ENCODE measurements at regions not wholly inside any gene's neighbourhood (a gene's known extent, or its start where the extent isn't known, plus 50 kb on each side); places are given as distances from the start of the nearest gene placed in this dataset.

DNA sequence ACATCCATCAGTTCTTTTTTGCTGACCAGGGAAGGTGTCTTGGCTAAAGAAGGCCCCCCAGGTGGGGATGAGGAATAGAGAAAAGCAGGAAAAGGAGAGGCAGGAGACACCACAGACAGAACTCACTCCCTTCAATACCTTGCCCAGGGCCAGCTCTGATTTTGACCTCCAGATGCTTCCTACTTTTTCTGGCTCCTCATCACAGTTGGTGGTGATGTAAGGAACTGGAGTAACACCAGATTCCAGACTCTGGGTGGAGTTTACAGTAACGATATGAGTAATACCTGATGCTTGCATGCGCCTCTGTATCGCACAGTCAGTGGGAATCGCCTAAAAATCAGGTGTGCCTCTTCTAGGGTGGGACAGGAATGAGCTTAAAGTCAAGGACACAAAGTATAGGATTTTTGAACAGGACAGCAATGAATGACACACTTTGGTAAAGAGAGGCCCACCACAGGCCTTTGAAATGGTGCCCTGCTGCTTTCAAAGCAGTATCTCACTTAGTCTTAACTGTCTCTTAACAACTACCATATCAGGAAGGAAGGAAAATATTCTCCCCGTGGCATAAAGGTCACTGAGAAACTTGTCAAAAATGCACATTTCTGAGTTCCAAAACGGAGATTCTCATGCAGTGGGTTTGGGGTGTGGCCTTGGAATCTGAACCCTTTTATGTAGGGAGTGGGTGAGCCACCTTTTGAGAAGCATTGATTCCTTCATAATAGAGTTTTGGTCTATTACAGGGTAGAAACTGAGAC lies 140.8 kb downstream of the SNX19 start:
- no peak overlapping the region for H3K4me3 Mint-ChIP-seq
- H3K27me3 Mint-ChIP-seq: peaks cover 7% of the 10 kb centered on the region
- H3K27ac Mint-ChIP-seq: no peak overlapping the region
- H3K9me3 Mint-ChIP-seq: no peaks in the 10 kb centered on the region
- H3K36me3 Mint-ChIP-seq: no peaks in the 10 kb centered on the region
- no peaks in the 10 kb centered on the region for H3K4me1 Mint-ChIP-seq

DNA sequence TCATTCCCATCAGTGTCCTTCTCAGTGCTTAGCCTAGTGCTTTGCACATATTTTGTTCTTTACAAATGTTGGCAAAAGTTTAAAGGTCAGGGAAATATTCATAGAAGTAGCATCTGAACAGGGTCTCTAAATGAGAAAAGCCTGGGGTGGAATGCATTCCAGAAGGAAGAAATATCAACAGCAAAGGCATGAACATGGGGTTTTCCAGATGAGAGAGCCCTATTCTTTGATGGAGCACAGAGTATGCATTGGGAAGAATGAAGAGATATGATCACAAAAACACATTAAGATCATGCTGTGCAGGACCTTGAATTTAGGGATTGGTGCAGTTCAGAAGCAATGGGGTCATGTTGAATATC lies 140.2 kb downstream of the SNX19 start:
- Mint-ChIP-seq H3K9me3 (no peaks in the 10 kb centered on the region), H3K27me3 (peaks cover 7% of the 10 kb centered on the region), H3K36me3 (no peaks in the 10 kb centered on the region), H3K4me1 (no peaks in the 10 kb centered on the region), H3K27ac (no peak overlapping the region), H3K4me3 (no peak overlapping the region)

DNA sequence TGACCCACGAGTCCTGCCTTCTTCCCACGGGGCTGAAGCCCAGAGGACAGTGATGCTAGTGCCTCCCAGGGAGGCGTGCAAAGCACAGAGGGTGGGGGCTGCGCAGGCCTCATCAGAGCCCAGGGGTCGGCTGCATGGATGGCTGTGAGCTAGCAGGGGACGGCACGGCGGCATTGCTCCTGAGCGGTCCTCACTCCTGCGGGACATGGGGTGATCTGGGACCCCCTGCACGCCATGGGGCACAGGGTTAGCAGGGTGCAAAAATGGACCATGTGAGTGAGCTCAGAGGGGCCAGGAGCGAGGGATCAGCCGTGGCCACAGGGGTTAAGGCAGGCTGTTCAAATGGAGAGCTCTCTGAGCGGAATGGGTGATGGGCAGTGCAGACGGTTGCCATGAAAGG lies 138.3 kb downstream of the SNX19 start:
- Mint-ChIP-seq H3K27ac (no peak overlapping the region), H3K27me3 (peaks cover 5% of the 10 kb centered on the region), H3K4me1 (no peaks in the 10 kb centered on the region), H3K9me3 (no peaks in the 10 kb centered on the region), H3K4me3 (no peak overlapping the region), H3K36me3 (no peaks in the 10 kb centered on the region)

DNA sequence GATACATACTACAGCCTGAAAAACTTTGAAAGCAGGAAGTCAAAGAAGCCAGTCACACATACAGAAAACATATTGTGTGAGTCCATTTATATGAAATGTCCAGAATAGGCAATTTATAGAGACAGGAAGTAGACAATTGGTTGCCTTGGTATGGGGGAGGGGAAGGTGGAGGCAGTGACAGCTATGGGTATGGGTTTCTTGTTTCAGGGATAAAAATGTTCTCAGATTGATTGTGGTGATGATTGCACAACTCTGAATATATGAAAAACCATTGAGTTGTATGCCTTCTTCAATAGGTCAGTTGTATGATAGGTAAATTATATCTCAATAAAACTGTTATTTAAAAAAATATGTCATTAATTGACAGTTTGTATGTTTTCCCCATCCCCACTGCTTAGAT lies 137.6 kb downstream of the SNX19 start:
- H3K27ac Mint-ChIP-seq: no peak overlapping the region
- H3K4me3 Mint-ChIP-seq: no peak overlapping the region
- no peaks in the 10 kb centered on the region for H3K4me1 Mint-ChIP-seq

DNA sequence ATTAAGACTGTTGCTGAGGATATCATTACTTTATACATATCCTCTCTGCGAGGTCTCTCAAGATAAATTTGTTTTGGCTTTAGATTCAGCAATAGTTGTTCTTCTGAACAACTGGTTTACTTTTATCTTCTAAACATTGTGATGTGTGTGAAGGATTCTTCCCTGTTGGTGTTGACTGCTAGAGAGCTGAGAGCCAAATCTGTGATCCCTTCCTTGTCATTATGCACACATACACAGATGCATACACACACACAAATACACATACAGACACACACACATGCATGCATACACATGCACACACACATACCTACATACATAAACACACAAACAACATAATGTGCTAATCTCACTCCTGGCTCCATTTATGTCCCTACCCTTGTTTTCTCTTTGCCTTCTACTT lies 137.0 kb downstream of the SNX19 start:
- Mint-ChIP-seq H3K27ac (no peak overlapping the region), H3K36me3 (no peaks in the 10 kb centered on the region), H3K4me3 (no peak overlapping the region), H3K9me3 (no peaks in the 10 kb centered on the region), H3K27me3 (peaks cover 5% of the 10 kb centered on the region), H3K4me1 (no peaks in the 10 kb centered on the region)

More for the DNA sequence above, 137.6 kb downstream of the SNX19 start:
- Mint-ChIP-seq H3K36me3 (no peaks in the 10 kb centered on the region), H3K27me3 (peaks cover 5% of the 10 kb centered on the region), H3K9me3 (no peaks in the 10 kb centered on the region)

DNA sequence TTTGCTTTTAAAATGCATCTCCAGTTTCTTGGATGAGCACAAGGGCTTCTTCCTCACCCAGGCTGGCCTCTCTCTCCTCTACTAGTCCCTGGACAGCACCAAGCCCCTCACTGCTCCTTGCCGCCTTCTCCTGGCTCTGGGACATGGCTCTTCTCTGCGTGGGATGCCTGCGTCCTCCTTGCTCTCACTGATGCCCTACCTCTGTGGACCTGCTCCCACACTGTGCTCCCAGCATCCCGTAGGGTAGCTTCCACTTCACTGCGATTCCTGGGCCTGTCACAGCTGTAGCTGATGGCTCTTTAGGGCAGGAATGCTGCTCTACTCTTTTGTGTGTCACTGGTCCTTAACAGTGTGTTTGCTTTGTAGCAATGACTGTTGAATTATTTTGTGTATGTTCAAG lies 136.3 kb downstream of the SNX19 start:
- Mint-ChIP-seq H3K27ac (no peak overlapping the region), H3K36me3 (no peaks in the 10 kb centered on the region), H3K4me3 (no peak overlapping the region), H3K4me1 (no peaks in the 10 kb centered on the region), H3K27me3 (peaks cover 5% of the 10 kb centered on the region), H3K9me3 (peaks cover under 1% of the 10 kb centered on the region)

DNA sequence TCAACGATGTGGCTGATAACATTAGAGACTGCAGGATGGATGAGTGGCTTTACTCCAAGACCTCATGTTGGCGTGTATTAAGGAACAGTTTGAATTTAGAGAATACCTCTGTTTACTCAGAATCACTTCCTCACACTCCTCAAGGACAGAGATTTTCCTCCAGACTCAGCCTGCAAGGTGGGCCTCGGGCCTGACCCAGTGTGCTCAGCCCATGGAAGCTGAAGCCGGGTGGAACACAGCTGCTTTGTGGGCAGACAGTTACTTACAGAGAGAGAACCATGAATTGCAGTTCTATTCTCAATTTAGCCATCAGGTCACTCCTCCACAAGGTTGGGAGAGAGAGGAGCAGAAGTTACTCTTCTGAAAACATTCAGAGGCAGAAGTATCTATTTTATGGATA lies 135.8 kb downstream of the SNX19 start:
- Mint-ChIP-seq H3K4me1 (no peaks in the 10 kb centered on the region), H3K4me3 (no peak overlapping the region), H3K27ac (no peak overlapping the region)

DNA sequence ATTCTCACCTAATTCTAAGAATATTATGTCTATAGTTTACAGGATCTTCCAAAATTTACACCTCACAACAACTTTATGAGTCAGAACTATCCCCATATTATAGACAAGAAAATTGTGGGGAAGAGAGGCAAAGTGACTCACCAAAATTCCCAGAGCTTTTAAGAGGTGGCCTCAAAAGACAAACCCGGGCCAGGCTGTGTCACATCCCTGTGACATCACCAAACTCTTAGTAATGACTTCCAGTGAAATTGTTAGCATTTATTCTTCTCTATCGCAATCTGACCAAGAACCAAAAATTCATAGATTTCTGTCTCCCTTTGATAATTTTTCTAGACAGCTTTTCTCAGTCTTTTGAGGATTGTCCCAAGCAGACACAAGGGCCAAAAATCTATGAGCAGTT lies 134.3 kb downstream of the SNX19 start:
- Mint-ChIP-seq H3K4me3 (no peak overlapping the region), H3K36me3 (no peaks in the 10 kb centered on the region), H3K4me1 (no peaks in the 10 kb centered on the region), H3K27ac (no peak overlapping the region), H3K27me3 (peaks cover 1% of the 10 kb centered on the region), H3K9me3 (peaks cover 9% of the 10 kb centered on the region)

More for the DNA sequence above, 135.8 kb downstream of the SNX19 start:
- no peaks in the 10 kb centered on the region for H3K36me3 Mint-ChIP-seq
- H3K9me3 Mint-ChIP-seq: peaks cover 6% of the 10 kb centered on the region
- H3K27me3 Mint-ChIP-seq: peaks cover 4% of the 10 kb centered on the region

DNA sequence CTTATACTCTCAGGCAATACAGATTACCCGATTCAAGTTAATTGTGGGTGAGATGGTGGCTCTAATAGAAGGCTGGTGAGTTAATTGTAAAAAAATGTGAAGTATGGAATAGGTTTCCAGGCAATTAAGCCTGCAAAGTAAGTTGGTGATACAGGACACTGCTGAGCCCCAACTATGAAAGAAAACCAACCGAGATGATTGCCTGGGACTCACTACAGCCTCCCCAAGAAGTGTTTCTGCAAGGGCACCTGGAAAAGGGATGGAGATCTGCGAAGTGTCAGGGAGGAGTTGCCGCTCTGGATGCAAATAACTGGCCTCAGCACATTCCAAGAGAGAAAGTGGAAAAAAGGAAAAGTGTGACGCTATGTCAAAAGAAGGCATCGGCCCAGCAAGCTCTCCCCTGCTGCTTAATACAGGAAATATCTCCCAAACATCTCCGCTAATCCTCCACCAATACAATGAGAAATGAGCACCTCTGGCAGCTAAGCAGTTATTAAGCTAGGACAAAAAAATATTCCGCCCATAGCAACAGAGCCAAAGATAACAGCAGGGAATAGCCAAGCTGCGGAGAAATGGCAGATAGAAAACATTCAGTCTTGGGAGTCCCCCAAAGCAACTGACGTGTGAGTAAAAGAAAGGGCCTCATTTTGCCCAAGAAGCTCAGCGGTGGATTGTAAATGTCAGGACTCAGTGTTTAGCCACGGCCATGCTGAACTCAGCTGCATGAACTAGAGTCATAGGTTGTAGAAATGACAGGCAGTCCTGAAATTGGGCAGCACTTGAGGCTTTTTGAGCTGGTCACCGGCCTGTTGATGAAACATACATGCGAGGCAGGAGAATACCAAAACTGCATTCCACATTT lies 133.7 kb downstream of the SNX19 start:
- H3K27ac Mint-ChIP-seq: no peak overlapping the region
- no peaks in the 10 kb centered on the region for H3K4me1 Mint-ChIP-seq
- no peaks in the 10 kb centered on the region for H3K27me3 Mint-ChIP-seq
- H3K9me3 Mint-ChIP-seq: peaks cover 9% of the 10 kb centered on the region
- H3K4me3 Mint-ChIP-seq: no peak overlapping the region
- H3K36me3 Mint-ChIP-seq: no peaks in the 10 kb centered on the region

DNA sequence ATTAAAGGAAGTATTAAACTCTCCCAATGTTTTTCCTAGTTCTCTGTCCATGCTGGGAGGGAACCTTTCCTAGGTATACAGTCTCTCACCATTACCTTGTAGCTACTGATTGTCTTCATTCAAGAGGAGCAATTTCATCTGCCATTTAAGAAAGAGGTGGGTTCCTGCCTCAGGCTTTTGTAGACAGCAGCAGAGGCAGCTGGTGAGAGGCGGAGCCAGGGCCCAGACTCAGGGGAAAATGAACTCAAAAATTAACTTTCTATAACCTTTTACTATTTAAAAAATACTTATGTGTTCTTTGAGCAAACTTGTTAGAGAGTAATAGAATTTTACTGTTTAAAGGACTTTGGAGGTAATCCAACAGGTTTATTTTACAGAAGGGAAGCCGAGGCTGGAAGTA lies 133.0 kb downstream of the SNX19 start:
- no peak overlapping the region for H3K4me3 Mint-ChIP-seq
- H3K9me3 Mint-ChIP-seq: peaks cover 9% of the 10 kb centered on the region
- H3K27me3 Mint-ChIP-seq: no peaks in the 10 kb centered on the region
- H3K4me1 Mint-ChIP-seq: no peaks in the 10 kb centered on the region
- no peak overlapping the region for H3K27ac Mint-ChIP-seq
- no peaks in the 10 kb centered on the region for H3K36me3 Mint-ChIP-seq

DNA sequence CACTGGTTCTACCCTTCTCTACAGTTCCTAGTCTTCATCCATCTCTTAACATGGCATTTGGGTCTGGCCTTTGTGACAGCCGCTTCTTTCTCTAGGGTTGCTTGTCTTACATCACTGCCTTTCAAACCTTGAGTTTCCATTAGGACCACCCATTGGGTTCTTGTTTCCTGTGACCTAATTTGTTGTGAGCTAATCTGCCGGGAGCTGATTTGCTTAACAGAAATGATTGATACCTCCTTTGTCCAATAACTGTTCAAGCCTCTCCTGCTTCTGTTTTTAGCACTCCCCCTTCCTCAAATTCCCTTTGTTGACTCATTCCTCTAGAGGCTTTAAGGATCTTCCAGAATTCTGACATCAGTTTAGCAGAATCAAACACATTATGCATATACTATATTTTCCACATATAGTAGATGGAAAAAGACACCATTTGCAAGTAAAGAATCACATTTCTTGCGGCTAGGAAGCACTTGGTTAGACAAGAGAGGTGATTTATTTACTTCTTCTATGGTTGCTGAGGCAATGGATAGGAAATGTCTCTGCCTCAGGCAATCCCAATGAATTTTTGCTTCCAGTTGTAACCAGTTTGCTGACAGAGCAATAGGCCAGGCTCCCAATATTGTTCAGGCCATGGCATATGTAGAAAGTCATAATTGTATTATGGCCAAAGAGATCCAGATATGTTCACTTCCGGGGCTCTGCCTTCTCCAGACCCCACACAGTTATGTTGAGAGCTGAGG lies 130.7 kb downstream of the SNX19 start:
- H3K9me3 Mint-ChIP-seq: peaks cover 9% of the 10 kb centered on the region
- H3K27me3 Mint-ChIP-seq: no peaks in the 10 kb centered on the region
- no peaks in the 10 kb centered on the region for H3K4me1 Mint-ChIP-seq
- H3K27ac Mint-ChIP-seq: no peak overlapping the region
- H3K4me3 Mint-ChIP-seq: no peak overlapping the region
- H3K36me3 Mint-ChIP-seq: no peaks in the 10 kb centered on the region

DNA sequence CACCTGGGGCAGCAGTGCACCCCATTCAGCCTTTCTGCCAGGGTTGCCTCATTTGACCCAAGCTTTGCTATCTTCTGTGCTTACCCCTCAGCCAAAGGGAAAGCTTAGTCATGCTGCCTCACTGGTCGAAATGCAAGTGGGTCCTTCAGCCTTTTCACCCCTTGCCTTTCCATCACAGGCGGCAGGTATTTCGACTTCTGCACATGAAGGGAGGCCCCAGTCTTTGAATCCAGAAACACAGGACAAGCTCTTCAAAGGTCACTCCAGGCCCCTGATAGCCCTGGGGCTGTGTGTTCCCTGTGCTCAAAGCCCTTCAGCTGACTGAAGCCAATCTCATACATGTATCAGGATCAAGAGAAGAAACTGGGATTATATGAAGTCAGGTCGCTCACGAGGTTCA lies 129.7 kb downstream of the SNX19 start:
- H3K9me3 Mint-ChIP-seq: peaks cover 15% of the 10 kb centered on the region
- no peak overlapping the region for H3K27ac Mint-ChIP-seq
- H3K36me3 Mint-ChIP-seq: peaks cover 3% of the 10 kb centered on the region
- peaks cover 1% of the 10 kb centered on the region for H3K27me3 Mint-ChIP-seq
- no peaks in the 10 kb centered on the region for H3K4me1 Mint-ChIP-seq
- H3K4me3 Mint-ChIP-seq: no peak overlapping the region

DNA sequence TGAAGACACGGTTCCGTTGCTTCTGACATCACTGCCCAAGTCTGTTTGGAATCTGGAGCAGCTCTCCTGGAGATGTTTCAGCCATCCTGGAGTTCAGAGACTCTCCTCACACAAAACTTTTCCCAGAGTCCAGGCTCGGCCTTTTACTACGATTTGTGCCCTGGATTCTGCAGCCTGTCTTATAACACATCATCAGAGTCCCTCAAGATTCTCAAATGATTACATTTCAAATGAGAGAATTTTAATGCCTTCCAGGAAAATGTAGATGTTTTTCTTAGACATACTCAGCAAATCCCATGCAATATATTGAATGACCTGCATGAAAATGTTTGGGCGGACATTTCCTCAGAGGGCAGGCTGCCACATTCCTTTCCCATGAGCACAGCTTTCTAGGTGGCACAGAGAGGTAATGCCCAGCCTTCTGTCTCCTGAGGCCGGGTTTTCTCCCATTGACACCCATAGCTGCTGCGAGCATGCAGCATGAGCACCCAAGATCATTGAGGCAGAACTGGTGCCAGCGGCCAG lies 129.1 kb downstream of the SNX19 start:
- Mint-ChIP-seq H3K4me3 (no peak overlapping the region), H3K4me1 (no peaks in the 10 kb centered on the region), H3K27ac (no peak overlapping the region), H3K36me3 (peaks cover 3% of the 10 kb centered on the region), H3K27me3 (peaks cover 1% of the 10 kb centered on the region), H3K9me3 (peaks cover 15% of the 10 kb centered on the region)

DNA sequence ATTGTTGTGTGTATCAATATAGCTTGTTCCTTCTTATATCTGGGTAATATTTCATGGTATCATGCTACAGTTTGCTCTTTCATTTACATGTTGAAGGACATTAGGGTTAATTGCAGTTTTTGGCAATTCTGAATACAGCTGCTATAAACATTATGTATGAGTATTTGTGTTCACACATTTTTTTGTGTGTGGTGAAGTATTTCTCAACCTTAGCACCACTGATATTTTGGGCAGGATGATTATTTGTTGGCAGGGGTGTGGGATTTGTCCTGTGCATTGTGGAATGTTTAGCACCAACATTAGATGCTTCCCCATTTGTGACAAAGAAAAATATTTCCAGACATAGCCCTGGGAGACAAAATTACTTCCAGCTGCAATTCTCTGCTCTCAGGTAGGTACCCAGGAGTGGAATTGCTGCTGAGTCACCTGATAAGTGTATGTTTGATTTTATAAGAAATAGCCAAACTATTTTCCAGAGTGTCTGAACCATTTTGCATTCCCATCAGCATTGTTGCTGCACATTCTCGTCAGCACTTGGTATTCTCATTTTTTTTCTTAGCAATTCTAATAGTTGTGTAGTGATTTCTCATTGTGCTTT lies 128.2 kb downstream of the SNX19 start:
- peaks cover 3% of the 10 kb centered on the region for H3K36me3 Mint-ChIP-seq
- no peak overlapping the region for H3K27ac Mint-ChIP-seq
- no peaks in the 10 kb centered on the region for H3K4me1 Mint-ChIP-seq
- H3K4me3 Mint-ChIP-seq: no peak overlapping the region
- H3K9me3 Mint-ChIP-seq: peaks cover 15% of the 10 kb centered on the region
- peaks cover 4% of the 10 kb centered on the region for H3K27me3 Mint-ChIP-seq

DNA sequence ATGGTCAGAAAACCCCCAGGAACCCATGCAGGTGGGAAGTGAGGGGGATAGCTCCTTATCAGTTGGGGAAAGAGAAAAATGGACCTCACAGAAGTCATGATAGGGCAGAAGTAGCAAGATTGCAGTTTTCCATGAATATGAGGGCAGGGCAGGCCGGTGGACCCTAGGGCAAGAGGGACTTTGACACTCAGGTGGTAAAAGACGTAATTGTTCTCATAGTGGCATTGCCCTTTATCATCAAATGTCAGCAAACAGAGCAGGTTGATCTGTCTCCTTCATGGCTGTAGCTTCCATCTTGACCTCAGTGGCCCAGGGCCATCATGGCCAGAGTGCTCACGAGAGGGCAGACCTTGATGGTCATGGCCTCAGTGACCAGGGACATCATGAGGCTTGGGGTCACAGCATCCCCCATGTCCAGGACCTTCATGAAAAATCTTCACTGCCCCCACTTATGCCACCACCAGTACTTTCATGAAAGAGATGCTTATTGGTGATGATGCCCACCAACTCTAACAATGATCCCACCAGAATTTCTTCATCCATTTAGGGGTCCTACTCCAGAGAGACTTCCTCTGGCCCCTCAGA lies 127.1 kb downstream of the SNX19 start:
- H3K27ac Mint-ChIP-seq: no peak overlapping the region
- peaks cover 6% of the 10 kb centered on the region for H3K27me3 Mint-ChIP-seq
- peaks cover 15% of the 10 kb centered on the region for H3K9me3 Mint-ChIP-seq
- H3K36me3 Mint-ChIP-seq: peaks cover 3% of the 10 kb centered on the region
- H3K4me1 Mint-ChIP-seq: no peaks in the 10 kb centered on the region
- H3K4me3 Mint-ChIP-seq: no peak overlapping the region
